ENCODE measurements at regions not wholly inside any gene's neighbourhood (a gene's known extent, or its start where the extent isn't known, plus 50 kb on each side); places are given as distances from the start of the nearest gene placed in this dataset.

DNA sequence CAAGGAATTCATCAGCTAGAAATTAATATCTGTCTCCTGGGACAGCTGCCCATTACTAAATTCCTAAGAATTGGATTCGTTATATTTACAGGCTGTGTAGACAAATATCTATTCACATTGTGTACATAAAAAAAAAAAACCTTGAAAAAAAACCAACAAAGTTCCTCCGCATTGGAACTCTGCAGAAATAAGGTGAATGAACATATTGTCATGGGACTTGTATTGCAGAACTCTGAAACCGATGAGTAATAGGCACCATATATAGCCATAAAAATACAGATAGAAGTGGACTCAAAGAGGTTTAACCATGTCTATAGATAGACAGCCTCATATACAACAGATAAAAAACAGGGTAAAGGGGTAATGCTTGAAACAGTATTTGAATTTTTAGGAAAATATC, 909.9 kb upstream of the CHAC2 start:
- DNase-seq (ENCODE audit: low read depth), result no peak

DNA sequence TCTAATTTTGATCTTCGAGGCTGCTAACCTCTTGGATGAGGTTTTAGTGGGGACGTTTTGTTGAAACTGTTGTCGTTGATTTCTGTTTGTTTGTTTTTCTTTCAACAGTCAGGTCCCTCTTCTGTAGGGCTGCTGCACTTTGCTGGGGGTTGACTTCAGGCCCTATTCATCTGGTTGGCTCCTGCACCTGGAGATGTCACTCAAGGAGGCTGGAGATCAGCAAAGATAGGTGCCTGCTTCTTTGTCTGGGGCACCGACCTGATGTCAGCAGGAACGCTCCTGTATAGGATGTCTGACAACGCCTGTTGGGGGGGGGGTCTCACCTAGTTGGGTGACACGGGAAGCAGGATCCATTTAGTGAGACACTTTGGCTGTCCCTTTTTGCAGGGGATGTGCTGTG, 915.6 kb upstream of the CHAC2 start:
- no peak for DNase-seq (ENCODE audit: low read depth)

DNA sequence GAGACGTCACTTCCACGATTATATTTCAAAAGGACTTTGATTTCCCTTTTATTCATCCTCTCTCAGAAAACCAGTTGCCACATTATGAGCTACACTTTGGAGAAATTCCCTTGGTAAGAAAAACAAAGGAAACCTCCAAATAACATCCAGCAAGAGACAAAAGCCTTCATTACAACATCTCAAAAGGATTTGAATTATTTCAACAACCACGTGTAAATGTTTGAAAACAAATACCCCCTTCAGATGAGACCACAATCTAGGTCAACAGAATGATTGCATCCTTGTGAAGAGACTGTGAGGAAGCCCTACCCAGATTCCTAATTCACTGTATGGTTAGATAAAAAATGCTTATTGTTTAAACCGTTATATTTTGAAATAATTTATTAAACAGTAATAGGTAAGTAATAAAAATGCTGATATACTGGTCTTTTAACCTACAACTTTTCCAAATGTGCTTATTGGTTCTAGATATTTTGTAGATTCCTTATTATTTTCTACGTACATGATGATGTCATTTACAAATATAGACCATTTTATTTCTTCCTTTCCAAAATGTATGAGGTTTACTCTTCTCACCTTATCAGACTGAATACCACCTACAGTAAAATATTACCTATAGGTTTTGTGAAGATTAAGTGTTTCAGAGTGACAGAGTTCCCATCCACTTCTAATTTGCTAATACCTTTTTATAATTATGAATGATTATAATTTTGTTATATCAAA, 922.7 kb upstream of the CHAC2 start:
- DNase-seq (ENCODE audit: low read depth), result no peak

DNA sequence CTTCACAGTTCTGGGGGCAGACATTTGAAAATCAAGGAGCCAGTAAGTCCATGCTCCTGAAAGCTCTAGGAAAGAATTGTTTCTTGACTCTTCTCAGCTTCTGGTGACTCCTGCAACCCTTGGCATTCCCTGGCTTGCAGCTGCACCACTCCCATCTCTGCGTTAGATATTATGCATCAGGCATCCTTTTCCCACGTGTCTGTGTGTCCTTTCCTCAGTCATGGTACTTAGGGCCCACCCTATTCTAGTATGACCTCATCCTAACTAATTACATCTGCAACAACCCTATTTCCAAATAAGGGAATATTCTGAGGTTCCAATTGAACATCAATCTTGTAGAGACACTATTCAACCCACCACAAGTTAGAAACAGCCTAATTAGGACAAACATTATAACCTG, 931.7 kb upstream of the CHAC2 start:
- DNase-seq (ENCODE audit: low read depth), result no peak

DNA sequence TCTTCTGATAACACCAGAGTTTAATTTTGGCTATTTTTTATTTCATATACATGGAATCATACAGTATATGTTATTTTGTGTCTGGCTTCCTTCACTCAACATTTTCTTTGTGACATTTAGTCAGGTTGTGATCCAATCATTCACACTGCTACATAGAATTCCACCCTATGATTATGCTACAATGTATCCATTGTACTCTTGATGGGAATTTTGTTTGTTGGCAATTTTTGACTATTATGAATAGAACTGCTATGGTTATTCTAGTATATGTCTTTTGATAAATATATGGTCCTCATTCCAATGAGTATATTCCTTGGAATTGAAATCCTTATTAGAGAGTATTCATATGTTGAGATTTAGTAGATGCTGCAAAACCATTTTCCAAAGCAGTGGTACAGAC, 936.4 kb upstream of the CHAC2 start:
- no peak for DNase-seq (ENCODE audit: low read depth)

DNA sequence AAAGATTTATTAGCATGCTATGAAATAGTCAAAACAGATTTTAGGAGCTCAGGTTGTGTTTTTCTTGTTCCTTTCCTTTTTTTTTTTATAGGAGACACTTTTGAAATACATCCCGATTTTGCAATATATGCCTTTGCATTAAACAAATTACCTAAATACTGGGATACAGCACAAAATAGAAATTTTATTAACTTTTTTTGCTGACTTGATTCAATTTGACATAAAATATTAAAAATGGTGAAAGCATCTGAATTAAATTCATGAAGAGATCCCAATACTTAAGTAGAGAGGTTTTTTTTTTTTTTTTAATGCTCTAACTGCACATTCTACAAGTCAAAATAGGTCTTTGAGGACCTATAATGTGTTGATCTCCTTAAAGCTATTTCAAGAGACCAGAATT, 939.5 kb upstream of the CHAC2 start:
- DNase-seq (ENCODE audit: low read depth), result no peak

DNA sequence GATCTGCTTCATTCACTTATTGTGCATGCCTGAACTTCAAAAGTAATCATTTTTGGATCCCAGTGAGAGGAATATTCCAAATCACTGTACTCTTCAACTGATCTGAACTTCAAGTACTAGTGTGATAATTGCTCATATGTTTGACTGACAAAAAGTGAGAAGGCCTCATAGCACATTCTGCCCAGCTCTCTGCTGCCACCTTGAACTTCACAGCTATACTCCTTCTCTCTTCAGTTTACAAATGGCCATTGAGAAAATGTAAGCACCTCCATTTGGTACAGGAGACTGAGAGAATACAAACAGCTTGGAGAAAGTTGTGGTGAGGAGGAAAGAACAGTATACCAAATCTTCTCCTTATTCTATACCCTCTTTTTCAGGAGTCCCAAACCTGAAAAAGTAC, 946.0 kb upstream of the CHAC2 start:
- DNase-seq (ENCODE audit: low read depth), result no peak

DNA sequence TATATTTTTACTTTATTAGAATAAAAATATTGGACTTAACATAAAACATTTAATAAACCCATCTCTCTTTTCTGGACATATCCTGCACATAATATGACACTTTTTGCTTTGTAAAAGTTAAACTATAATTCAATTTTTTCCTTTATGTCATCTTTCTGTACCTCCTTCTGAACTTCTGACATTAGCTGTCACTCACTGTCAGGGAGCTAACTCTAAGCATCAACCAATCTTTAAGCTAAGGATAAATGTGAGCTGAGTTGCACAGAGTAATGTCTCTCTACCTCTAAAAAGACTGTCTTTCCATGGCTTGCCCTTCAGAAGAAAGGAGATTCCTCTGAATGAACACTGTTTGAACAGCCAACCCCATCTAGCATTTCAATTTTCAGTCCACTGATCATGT, 948.6 kb upstream of the CHAC2 start:
- no peak for DNase-seq (ENCODE audit: low read depth)

DNA sequence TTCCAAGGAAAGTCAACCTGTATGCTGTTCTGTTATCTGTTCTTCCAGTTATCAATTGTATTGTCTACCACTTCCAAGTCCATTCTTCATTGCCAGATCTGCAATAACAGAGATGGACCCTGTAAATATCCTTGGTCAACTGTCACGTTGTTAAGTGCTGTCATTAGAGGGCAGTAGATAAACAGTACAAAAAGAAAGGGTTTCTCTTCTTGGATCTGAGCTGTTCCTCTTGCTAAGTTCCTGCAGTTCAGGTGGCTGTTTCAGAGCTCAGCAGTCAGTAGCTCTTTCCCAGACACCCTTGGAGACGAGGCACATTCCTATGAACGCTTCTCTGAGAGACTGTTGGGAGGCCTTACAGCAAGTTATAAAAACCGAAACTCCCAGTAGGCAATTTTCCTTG, 957.1 kb upstream of the CHAC2 start:
- peak; percentile 17 for DNase-seq (ENCODE audit: low read depth)

DNA sequence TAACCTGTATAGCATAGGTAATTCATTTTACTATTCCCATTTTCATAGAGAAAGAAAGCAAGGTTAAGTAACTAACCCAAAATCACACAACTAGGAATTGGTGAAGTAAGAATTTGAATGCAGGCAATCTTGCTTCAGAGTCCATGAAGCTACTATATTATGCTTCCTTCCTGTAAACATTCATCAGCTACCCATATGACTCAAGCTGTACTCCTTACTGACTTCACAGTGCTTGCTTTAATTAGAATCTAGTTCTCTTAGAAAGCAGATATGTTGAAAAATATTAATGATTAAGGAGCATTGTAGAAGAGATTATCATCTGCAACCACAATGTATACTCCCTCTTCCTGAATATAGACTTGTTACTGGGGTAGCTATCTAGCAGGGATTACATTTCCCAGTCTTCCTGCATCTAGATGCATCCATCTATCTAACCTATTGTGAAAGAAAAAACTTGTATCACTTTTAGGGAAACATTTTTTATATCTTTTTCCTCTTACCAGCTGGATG, 961.6 kb upstream of the CHAC2 start:
- no peak for DNase-seq (ENCODE audit: low read depth)

DNA sequence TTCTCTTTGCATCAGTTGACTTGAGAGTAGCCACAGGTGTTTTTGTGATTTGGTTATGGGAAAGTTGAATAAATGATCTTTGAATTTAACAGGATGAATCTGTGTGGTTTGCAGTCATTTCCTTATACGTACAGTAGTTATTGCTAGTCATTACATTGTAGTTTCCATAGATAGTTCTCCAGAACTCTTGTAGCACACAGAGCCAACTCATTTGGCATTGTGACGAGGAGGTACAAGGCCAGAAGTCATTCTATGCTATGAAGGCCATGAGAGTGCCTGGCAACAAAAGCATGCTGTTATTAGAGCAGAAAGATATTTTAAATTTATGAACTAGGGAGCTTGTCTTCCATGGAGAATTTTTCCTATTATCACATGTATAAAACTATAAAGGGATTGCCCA, 973.0 kb upstream of the CHAC2 start:
- DNase-seq (ENCODE audit: low read depth), result no peak

DNA sequence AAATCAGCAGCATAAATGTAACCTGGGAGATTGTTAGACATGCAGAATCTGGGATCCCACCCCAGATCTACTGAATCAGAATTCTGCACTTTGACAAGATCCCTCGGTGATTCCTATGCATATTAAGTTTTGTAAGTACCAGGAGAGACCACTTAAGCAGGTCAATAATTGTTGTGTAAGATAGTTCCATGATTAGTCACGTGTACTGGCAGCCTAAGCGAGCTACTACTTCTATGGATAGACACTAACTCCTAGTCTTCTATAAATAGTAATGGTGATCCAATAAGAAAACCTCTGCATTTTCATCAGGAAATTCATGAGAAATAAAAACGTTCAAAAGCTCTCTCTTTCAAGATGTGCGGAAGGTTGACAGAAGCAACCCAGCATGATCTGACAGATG, 988.2 kb upstream of the CHAC2 start:
- DNase-seq (ENCODE audit: low read depth), result no peak

DNA sequence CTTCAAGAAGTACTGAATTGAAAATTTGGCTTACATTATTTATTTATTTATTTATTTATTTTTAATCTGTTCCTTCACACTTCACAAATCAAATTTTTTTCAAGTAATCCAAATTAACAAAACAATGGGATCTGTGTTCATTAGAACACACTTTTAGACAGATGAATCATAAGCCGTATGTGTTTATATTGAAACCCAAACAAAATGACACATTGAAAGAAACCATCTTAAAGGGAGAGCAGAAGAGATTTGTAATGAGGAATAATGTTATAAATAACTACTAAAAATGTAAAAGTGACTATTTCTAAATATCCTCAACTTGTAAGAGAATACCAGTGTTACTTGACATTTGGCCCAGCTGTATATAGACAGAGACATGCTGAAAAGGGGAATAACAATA, 991.0 kb upstream of the CHAC2 start:
- DNase-seq (ENCODE audit: low read depth), result no peak

DNA sequence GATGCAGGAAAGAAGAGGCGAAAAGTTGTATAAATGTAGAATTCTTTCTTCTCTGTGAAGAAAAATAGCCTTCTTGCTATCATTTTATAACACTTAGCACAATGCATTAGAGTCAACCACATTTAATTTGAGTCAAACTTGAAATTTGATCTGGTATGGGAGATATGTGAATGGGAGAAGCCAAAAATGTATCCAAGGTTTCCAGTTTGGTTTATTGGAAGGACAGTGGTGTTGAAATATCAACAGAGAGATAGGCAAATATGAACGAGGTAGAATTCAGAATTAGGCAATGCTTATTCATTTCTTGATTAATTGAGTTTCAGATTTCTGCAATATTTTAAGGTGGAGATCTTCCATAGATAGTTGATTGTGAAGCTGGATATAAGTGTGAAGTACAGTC, 991.9 kb upstream of the CHAC2 start:
- no peak for DNase-seq (ENCODE audit: low read depth)

DNA sequence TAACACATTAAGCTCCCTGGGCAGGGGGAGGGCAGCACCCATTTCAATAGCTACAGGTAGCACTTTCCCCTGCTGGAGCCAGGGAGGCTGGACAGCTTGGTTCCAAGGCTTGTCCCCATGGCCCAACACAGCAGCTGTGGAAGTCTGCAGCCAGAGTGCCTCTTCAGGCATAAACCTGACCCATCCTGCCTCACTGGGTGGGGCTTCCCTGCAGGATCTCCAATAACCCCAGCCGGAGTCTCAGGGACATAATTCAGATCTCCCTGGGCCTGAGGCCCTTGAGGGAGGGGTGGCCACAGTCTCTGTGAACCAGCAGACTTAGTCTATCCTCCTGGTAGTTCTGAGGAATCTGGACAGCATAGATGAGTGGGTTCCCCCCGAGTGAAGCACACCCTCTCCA, 1001.9 kb upstream of the CHAC2 start:
- no peak for DNase-seq (ENCODE audit: low read depth)

DNA sequence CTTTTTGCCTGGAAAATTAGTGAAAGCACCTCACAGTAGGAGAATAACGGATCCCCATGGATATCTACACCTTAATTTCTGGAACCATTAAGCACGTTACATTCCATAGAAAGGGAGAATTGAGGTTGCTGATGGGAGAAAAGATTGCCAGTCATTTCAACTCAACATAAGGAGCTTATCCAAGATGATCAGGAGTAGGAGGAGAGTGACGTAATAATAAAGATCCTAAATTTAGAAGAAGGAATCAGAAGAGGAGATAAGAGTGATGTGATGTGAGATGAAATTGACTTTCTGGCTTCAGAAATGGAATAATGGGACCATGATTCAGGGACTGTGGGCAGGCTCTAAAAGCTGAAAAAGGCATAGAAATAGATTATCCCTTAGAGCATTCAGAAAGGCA, 1017.8 kb upstream of the CHAC2 start:
- DNase-seq (ENCODE audit: low read depth), result no peak

DNA sequence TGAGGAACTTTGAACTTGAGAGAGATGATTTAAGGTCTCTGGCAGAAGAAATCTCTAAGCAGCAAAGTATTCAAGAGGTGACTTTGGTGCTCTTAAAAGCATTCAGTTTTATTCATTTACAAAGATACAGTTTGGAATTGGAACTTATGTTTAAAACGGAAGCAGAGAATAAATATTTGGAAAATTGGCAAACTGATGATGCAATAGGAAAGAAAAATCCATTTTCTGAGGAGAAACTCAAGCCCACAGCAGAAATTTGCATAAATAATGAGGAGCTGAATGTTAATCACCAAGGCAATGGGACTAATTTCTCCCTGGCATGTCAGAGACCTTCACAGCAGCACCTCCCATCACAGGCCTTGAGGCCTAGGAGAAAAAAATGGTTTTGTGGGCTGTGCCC, 1022.5 kb upstream of the CHAC2 start:
- no peak for DNase-seq (ENCODE audit: low read depth)

DNA sequence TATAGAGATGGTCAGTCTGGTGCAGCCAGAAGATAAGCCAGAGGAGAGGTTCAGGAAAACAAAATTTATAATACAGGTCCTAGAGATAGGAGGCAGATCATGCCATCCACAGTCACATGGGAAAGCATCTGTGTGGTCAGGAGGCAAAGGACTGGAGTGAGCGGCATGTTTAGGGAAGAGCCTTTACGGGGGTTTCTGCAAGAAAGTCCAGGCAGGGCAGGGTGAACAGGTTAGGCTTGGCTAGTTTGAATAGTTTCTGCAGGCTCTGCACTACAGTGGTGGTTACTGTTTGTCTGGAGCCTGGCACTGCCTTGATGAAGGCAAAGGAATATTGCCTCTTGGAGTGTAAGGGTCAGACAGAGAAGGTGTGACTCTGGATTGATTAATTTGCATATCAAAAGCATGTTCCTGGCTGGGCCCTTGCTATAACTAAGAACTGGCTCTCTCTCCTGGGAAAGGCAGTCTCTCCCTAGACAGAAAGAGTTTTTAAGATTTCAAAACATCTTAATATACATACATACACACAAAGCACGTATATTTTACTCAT, 1034.7 kb upstream of the CHAC2 start:
- DNase-seq (ENCODE audit: low read depth), result no peak

DNA sequence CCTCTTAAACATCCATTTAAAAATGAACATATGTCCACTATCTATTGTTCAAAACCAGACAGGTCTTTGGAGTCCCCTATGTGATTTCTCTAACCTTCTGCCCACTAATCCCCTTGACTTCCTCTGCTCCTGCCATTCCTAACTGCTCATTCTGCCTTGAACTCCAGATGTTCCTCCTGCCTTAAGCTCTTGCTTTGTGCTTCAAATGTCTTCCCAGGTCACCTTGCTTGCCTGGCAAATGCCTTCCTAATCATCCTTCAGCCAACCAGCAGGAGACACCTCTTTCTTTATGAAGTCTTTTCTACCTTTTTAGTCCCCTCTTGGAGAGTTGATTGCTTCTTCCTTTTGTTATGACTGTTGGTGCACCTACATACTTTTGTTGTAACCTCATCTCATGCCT, 1043.0 kb upstream of the CHAC2 start:
- DNase-seq (ENCODE audit: low read depth), result no peak

DNA sequence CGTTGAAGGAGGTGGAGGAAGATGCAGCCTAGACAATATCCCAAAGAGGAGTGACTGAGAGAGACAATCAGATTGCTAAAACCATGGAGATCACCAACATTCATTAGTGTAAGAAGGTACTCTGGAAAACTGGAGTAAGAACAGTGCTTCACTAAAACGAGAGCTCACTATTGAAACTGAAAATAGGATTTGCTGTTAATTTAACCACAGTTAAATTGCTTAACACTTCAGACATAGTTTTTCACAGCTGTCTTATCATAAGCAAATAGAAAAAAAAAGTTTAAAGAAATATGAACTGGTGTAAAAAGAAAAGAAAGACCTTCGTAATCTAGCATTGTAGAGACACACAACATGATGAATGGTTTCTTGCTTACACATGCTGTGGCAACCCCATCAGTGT, 1049.8 kb upstream of the CHAC2 start:
- no peak for DNase-seq (ENCODE audit: low read depth)

DNA sequence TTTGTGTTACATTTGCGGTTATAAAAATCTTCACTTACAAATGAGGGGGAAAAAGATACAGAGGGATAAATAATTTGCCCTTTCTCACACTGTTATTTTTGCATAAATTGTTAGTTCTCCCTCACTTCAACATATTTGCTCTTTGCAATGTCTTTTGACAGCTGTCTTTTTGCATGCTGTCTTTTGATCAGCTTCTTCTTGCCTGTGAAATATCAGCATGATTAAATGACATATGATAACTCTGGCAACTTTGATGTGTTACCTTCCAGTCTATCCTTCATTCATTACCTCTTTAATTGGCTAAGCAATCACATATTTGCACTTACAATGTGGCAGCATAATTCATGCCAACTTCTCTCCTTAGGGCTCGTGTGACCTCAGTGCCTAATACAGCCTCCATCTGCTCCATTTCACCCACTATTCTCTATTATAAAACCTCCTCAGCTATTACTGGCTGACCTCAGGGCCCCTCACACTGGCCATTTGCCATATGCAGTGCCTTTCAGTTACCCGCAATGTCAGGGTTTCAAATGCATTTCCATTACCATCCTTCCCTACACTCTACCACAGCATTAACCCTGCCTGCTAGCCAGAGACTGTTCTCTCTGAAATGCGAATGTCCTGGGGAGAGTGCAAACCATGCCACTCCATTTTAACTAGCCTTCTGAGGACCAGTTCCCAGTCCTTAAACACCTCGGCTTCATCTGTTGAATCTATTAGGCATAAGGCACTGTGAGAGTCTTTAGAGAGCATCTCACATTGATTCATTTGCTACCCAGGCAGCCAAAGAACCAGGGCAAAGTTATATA, 1056.6 kb upstream of the CHAC2 start:
- no peak for DNase-seq (ENCODE audit: low read depth)

DNA sequence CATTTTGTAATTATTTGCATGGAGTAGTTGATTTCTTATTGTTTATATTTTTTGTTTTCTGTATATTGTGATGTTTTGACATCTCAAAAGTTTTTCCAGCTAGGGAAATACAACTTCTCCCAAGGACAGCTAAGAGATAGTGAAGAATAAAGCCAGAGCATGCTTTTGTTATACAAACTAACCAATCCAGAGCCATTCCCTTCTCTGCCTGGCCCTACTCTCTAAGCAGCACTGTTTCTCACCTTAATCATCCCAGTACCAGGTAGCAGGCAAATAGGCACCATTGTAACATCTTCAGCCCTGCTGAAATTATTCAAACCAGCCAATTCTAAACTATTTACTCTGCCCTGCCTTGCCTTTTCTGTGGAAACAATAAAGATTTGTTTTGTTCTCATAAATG, 1063.4 kb upstream of the CHAC2 start:
- no peak for DNase-seq (ENCODE audit: low read depth)

DNA sequence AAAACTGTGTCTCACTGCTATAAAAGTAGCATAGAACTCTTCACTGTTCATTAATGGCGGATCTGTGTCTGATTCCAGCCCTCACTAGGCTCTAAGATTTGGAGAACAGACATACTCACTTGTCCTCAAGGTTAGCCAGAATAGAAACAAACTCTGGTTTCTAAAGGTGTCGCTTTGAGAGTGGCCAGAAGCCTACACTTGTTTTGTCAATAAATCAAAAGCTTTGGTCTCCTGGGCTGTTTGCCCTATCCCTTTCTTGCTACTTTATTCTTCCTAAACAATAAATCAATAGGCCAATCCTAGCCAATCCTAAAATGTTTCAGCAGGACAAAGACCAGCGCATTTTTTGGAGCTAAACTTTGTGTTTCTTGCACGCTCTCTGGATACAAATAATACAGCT, 1064.6 kb upstream of the CHAC2 start:
- DNase-seq (ENCODE audit: low read depth), result no peak

All from fibroblast of the conjunctiva (primary cell).